ENCODE measurements at regions not wholly inside any gene's neighbourhood (a gene's known extent, or its start where the extent isn't known, plus 50 kb on each side); places are given as distances from the start of the nearest gene placed in this dataset.
A peak's percentile ranks its signal among the peaks of the same experiment; 100 is the strongest.

- in situ Hi-C loops (cut with HindIII; ENCODE audit: low pct_ligation_motif_present, low pct_unique_long_range_greater_than_20kb, low sequenced_read_pairs): no loop called here
- DNase-seq: no peak
These were observed 141.8 kb upstream of the ZRANB2 start for GRCh38 chr1:71222668-71223067.

DNA sequence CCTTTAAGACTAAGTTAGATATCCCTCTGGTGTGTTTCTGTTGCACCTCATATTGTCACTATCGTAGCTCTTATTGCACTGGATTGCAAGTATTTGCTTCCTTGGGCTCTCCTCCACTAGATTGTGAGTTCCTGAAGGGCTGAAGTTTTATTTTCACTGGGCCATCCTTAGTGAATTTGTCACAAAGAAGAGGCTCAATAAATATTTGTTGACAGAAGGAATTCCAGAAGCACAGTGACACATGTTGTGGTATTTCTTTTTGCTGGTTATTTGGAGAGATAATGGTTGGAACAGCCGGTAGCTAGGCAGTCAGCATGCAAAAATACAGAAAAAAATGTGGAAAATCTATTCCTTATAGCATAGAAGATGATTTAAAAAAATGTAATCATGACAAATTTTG lies 129.9 kb upstream of the ZRANB2 start:
- in situ Hi-C loops (cut with HindIII; ENCODE audit: low pct_ligation_motif_present, low pct_unique_long_range_greater_than_20kb, low sequenced_read_pairs): no loop called here
- no peak for DNase-seq

DNA sequence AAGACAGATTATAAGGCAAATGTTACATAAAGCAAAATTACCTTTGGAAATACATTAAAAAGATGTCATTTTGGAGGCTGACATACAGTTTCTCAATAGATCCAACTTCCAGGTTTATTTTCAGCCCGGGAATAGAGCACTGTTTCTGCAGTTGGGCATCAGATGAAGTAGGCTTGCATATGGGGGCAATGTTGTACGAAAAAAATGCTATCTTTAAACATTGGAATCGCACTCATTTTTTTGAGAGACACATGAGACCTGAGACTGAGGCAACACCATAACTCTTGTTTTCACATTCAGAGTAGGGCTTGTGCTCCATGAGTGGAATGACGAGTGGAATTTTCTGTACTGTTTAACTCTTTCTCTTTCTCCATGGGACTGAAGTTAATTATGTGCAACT lies 122.4 kb upstream of the ZRANB2 start:
- in situ Hi-C loops (cut with HindIII; ENCODE audit: low pct_ligation_motif_present, low pct_unique_long_range_greater_than_20kb, low sequenced_read_pairs): no loop called here
- DNase-seq: no peak

DNA sequence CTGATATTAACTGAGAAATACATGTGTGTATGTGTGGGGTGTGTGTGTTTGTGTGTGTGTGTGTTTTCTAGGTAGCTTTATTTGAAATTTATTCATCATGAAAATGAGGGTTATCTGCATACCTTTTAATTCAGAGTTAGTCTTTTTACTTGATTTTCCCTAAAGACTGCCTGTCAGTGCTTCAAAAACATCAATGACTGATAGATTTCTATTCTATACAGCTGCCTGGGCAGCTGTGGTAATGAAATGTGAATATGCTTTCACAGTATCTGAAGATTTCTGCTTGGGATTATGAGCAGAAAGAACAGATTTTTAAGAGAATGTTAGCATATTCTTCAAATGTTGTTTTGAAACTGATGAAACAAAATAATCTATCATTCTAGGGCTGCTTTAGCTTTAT lies 119.7 kb upstream of the ZRANB2 start:
- no peak for DNase-seq
- in situ Hi-C loops (cut with HindIII; ENCODE audit: low pct_ligation_motif_present, low pct_unique_long_range_greater_than_20kb, low sequenced_read_pairs): no loop called here

- peak; percentile 27 for DNase-seq
- in situ Hi-C loops (cut with HindIII; ENCODE audit: low pct_ligation_motif_present, low pct_unique_long_range_greater_than_20kb, low sequenced_read_pairs): loop anchor here (25.0 kb wide), 1 partner anchor 341 kb away; no protein-coding TSS in a partner anchor
These were observed 115.8 kb upstream of the ZRANB2 start for GRCh38 chr1:71196685-71197084.

- no peak for DNase-seq
- in situ Hi-C loops (cut with HindIII; ENCODE audit: low pct_ligation_motif_present, low pct_unique_long_range_greater_than_20kb, low sequenced_read_pairs): loop anchor here (25.0 kb wide), 1 partner anchor 344 kb away; no protein-coding TSS in a partner anchor
These were observed 112.3 kb upstream of the ZRANB2 start for GRCh38 chr1:71193153-71193552.

GRCh38 chr1:71191520-71191919 lies 110.7 kb upstream of the ZRANB2 start:
- DNase-seq: no peak
- in situ Hi-C loops (cut with HindIII; ENCODE audit: low pct_ligation_motif_present, low pct_unique_long_range_greater_than_20kb, low sequenced_read_pairs): loop anchor here (25.0 kb wide), 1 partner anchor 346 kb away; no protein-coding TSS in a partner anchor

- in situ Hi-C loops (cut with HindIII; ENCODE audit: low pct_ligation_motif_present, low pct_unique_long_range_greater_than_20kb, low sequenced_read_pairs): loop anchor here (25.0 kb wide), 1 partner anchor 346 kb away; no protein-coding TSS in a partner anchor
These were observed 110.0 kb upstream of the ZRANB2 start for GRCh38 chr1:71190843-71191242.

DNA sequence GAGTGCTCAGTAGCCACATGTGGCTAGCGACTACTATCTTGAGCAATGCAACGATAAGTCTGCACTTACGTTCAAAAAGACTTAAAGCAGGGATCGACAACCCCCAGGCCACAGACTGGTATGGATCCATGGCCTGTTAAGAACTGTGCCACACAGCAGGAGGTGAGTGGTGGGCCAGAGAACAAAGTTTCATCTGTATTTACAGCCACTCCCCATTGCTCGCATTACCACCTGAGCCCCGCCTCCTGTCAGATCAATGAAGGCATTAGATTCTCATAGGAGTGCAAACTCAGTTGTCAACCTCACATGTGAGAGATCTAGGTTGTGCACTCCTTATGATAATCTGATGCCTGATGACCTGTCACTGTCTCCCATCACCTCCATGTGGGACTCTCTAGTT lies 103.6 kb upstream of the ZRANB2 start:
- in situ Hi-C loops (cut with HindIII; ENCODE audit: low pct_ligation_motif_present, low pct_unique_long_range_greater_than_20kb, low sequenced_read_pairs): loop anchor here (25.0 kb wide), 1 partner anchor 353 kb away; no protein-coding TSS in a partner anchor
- DNase-seq: no peak

More at GRCh38 chr1:71190843-71191242, 110.0 kb upstream of the ZRANB2 start:
- DNase-seq: no peak

- DNase-seq: no peak
- in situ Hi-C loops (cut with HindIII; ENCODE audit: low pct_ligation_motif_present, low pct_unique_long_range_greater_than_20kb, low sequenced_read_pairs): loop anchor here (25.0 kb wide), 1 partner anchor 357 kb away; no protein-coding TSS in a partner anchor
These were observed 99.2 kb upstream of the ZRANB2 start for GRCh38 chr1:71179997-71180396.

GRCh38 chr1:71170925-71171324 lies 90.1 kb upstream of the ZRANB2 start:
- in situ Hi-C loops (cut with HindIII; ENCODE audit: low pct_ligation_motif_present, low pct_unique_long_range_greater_than_20kb, low sequenced_read_pairs): no loop called here
- no peak for DNase-seq

- DNase-seq: no peak
- in situ Hi-C loops (cut with HindIII; ENCODE audit: low pct_ligation_motif_present, low pct_unique_long_range_greater_than_20kb, low sequenced_read_pairs): no loop called here
These were observed 86.7 kb upstream of the ZRANB2 start for GRCh38 chr1:71167505-71167904.

- in situ Hi-C loops (cut with HindIII; ENCODE audit: low pct_ligation_motif_present, low pct_unique_long_range_greater_than_20kb, low sequenced_read_pairs): no loop called here
- no peak for DNase-seq
These were observed 85.6 kb upstream of the ZRANB2 start for GRCh38 chr1:71166178-71167173.

GRCh38 chr1:71157715-71158114 lies 76.9 kb upstream of the ZRANB2 start:
- no peak for DNase-seq
- in situ Hi-C loops (cut with HindIII; ENCODE audit: low pct_ligation_motif_present, low pct_unique_long_range_greater_than_20kb, low sequenced_read_pairs): no loop called here

GRCh38 chr1:71157151-71157550 lies 76.3 kb upstream of the ZRANB2 start:
- DNase-seq: no peak
- in situ Hi-C loops (cut with HindIII; ENCODE audit: low pct_ligation_motif_present, low pct_unique_long_range_greater_than_20kb, low sequenced_read_pairs): no loop called here

- in situ Hi-C loops (cut with HindIII; ENCODE audit: low pct_ligation_motif_present, low pct_unique_long_range_greater_than_20kb, low sequenced_read_pairs): no loop called here
- no peak for DNase-seq
These were observed 75.8 kb upstream of the ZRANB2 start for GRCh38 chr1:71156590-71156989.

- DNase-seq: no peak
- in situ Hi-C loops (cut with HindIII; ENCODE audit: low pct_ligation_motif_present, low pct_unique_long_range_greater_than_20kb, low sequenced_read_pairs): no loop called here
These were observed 73.6 kb upstream of the ZRANB2 start for GRCh38 chr1:71154429-71154828.

- no peak for DNase-seq
- in situ Hi-C loops (cut with HindIII; ENCODE audit: low pct_ligation_motif_present, low pct_unique_long_range_greater_than_20kb, low sequenced_read_pairs): no loop called here
These were observed 73.0 kb upstream of the ZRANB2 start for GRCh38 chr1:71153826-71154225.

GRCh38 chr1:71147637-71148360 lies 67.0 kb upstream of the ZRANB2 start:
- in situ Hi-C loops (cut with HindIII; ENCODE audit: low pct_ligation_motif_present, low pct_unique_long_range_greater_than_20kb, low sequenced_read_pairs): no loop called here
- no peak for DNase-seq
